HG03139 (cell line): ENCODE measurements at regions not wholly inside any gene's neighbourhood (a gene's known extent, or its start where the extent isn't known, plus 50 kb on each side); places are given as distances from the start of the nearest gene placed in this dataset.
A peak's percentile ranks its signal among the peaks of the same experiment; 100 is the strongest.
"Not testable (repeated sequence)": the region's sequence is repeated elsewhere in the genome, so short reads cannot be mapped to it uniquely, and the experiment has no call there.

Source experiments
- ATAC-seq: cut with Tn5 transposase; IDR thresholded peaks from one replicate; pipeline ENCODE4 v1.9.1; 2021; ENCODE audit not compliant: unreplicated experiment

GRCh38 chr5:118302786-118303185 is 685.6 kb downstream of the DTWD2 start:
- no peak for ATAC-seq

GRCh38 chr5:118301696-118302095 is 686.7 kb downstream of the DTWD2 start:
- ATAC-seq, result no peak

- no peak for ATAC-seq
These were observed 693.3 kb downstream of the DTWD2 start for GRCh38 chr5:118295045-118295444.

GRCh38 chr5:118293378-118293777 is 695.0 kb downstream of the DTWD2 start:
- ATAC-seq, result no peak

DNA sequence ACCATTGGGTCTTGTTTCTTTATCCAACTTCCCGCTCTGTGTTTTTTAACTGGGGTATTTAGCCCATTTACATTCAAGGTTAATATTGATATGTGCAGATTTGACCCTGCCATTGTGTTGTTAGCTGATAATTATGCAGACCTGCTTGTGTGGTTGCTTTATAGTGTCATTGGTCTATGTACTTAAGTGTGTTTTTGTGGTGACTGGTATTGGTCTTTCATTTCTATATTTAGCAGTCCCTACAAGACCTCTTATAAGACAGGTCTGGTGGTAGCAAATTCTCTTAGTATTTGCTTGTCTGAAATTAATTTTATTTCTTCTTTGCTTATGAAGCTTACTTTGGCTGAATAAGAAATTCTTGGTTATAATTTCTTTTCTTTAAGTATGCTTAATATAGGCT is 698.1 kb downstream of the DTWD2 start:
- no peak for ATAC-seq

GRCh38 chr5:118284230-118284629 is 704.1 kb downstream of the DTWD2 start:
- not testable (repeated sequence) for ATAC-seq

GRCh38 chr5:118282480-118283038 is 705.8 kb downstream of the DTWD2 start:
- not testable (repeated sequence) for ATAC-seq

DNA sequence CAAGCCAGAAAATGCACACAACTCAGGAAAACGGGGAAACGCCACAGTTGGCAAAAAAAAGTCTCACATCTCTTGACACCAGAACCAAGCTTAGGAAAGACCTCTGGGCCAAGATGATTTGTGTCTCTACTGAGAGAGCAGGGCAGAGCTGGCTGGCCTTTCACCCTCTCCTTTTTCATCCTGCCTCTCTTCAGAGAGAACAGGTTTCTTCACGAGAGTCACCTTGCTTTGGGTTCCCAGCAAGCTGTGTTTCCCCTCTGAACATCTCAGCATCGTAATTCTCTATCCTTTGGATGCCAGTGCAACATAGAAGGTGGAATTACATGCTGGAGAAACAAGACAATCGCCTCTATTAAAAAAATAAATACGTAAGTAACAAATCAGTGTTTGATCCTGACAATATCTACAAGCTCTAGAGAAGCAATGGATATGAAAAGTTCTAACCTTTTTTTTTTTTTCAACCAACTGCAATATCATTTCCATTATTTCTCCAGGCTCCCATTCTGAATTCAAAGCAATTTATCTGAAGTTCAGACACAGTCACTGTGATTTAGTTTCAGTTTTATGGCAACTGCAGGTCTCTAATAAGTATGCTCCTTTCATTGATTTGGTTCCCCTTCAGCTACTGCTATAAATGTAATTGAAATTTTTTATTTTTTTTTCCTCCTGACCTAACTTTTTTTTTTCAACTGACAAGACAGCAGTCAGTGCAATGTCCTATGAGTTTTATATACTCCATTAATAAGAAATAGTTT is 708.6 kb downstream of the DTWD2 start:
- no peak for ATAC-seq

- no peak for ATAC-seq
These were observed 717.8 kb downstream of the DTWD2 start for GRCh38 chr5:118270526-118270925.

DNA sequence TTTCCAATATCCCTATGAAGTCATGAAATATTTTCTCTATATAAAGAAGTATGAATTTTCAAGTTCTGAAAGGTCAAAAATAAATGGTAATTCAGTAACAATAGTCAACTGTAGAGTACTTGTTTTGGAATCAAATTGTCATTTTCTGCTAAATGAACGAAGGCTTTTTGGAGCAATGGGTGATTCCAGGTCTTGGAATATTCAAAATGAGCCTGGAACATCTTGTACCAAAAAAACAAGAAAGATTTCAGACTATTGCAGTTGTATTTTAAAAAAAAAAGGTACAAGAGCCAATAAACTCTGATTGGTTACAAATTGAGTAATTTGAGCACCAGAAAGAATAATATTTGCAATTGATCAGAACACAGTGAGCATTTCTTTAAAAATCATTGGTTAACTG is 730.1 kb downstream of the DTWD2 start:
- no peak for ATAC-seq

- ATAC-seq, result no peak
These were observed 731.3 kb downstream of the DTWD2 start for GRCh38 chr5:118257066-118257465.

GRCh38 chr5:118253225-118254061 is 734.9 kb downstream of the DTWD2 start:
- no peak for ATAC-seq

- peak; percentile 81 for ATAC-seq
These were observed 739.0 kb downstream of the DTWD2 start for GRCh38 chr5:118249386-118249785.

DNA sequence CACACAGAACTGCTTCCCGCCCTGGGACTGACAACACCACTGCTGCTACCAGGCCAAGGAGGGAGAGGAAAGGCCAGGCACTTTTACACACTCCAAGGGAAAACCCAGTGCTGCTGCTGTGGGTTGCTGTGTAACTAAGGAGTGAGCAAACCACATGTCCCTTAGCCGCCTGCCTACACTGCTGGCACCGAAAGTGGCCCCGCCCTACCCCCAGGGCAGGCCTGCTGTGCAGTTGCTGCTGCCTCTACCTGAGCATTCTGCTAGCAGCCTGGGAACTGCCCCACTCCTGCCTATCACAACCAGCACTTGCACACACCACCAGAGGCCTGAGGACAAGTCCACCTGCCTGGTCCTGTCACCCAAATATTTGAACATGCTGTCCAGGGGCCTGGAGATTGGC is 740.9 kb downstream of the DTWD2 start:
- ATAC-seq, result no peak

DNA sequence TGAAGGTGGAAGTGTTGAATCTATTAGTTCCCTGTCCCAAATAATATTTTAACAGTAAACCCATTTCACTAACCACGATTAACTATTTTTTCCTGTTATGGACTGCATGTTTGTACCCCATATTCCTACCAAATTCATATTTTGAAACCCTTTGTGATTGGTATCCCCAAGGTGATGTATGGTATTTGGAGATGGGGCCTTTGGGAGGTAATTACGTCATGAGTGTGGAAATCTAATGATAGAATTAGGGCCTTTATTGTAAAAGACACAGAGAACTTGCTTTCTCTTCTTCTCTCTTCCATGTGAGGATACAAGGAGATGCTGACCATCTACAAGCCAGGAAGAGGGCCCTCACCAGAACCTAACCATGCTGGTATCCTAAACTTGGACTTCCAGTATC is 744.7 kb downstream of the DTWD2 start:
- no peak for ATAC-seq

DNA sequence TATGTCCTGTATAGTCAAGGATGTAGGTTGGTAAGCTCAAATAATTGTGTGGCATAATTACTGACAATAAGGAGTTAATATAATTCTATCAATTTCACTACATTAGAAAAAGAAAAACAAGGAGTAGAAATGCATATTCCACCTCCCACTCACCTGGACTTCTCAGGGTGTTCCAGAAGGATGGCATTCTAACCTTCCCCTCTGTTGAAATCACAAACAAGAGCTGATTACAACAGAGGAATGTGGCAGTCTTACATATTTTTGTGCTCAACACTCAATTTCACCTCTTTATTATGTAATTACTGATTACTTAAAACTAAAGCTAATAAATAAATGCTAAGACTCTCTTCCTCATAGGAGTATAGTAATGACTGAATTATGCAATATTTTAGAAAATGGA is 745.3 kb downstream of the DTWD2 start:
- ATAC-seq, result no peak

- no peak for ATAC-seq
These were observed 752.1 kb downstream of the DTWD2 start for GRCh38 chr5:118236108-118236849.

GRCh38 chr5:118233606-118234005 is 754.7 kb downstream of the DTWD2 start:
- ATAC-seq, result no peak

GRCh38 chr5:118228489-118228888 is 759.9 kb downstream of the DTWD2 start:
- no peak for ATAC-seq

DNA sequence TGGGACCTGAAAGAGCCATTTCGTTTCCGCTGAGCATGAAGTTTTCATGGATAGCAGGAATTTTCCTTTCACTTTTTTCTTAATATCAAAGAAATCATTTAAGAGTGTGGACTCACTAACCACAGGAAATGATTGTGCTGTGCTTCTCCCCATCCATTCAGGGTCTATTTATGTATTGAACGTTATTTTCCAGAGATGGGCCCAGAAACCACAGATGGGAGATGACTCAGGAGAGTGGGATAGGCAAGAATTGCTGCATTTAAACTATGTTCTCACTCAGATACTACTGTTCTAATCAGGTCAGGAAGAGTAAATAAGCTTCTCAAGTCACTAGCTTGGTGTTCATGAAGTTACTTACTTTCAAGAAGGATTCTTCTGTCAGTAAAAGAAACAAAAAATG is 763.8 kb downstream of the DTWD2 start:
- no peak for ATAC-seq

- ATAC-seq, result no peak
These were observed 767.7 kb downstream of the DTWD2 start for GRCh38 chr5:118220556-118221195.
